Keratinocyte (primary cell): ENCODE measurements at regions not wholly inside any gene's neighbourhood (a gene's known extent, or its start where the extent isn't known, plus 50 kb on each side); places are given as distances from the start of the nearest gene placed in this dataset.

Source experiments
- DNase-seq: peaks from one replicate; pipeline ENCODE4 v3.0.0-alpha.2; 2011; ENCODE audit warnings: low read depth, missing footprints, low spot score
- FAIRE-seq: peaks from 2 replicates; lab custom pipeline; 2011; peaks lifted over from hg19 to GRCh38; lab: Jason Lieb, UNC
- H2AFZ ChIP-seq: 2 replicates; pipeline ENCODE4 v1.6.0; 2012; ENCODE audit warnings: low read length, control low read depth, inconsistent platforms; ENCODE audit not compliant: control insufficient read depth
- H3K27ac ChIP-seq: 2 replicates; pipeline ENCODE4 v1.5.1; 2011; ENCODE audit warnings: low read length; ENCODE audit not compliant: control insufficient read depth, insufficient read depth
- H3K27me3 ChIP-seq: 3 replicates; pipeline ENCODE4 v1.6.0; 2011; ENCODE audit warnings: low read length; ENCODE audit not compliant: control insufficient read depth, insufficient read depth; ENCODE audit errors: extremely low read depth
- H3K36me3 ChIP-seq, 2 experiments: 2 replicates in 1 of 2; 3 replicates in 1 of 2; pipeline ENCODE4 v1.5.1; 2011; ENCODE audit warnings: low read length in 2 of 2, mild to moderate bottlenecking in 1 of 2; ENCODE audit not compliant: control insufficient read depth in 2 of 2, insufficient read depth in 2 of 2; ENCODE audit errors: extremely low read depth in 1 of 2
- H3K4me1 ChIP-seq: 3 replicates; pipeline ENCODE4 v1.5.1; 2011; ENCODE audit warnings: low read length; ENCODE audit not compliant: control insufficient read depth, insufficient read depth; ENCODE audit errors: extremely low read depth
- H3K4me2 ChIP-seq: 3 replicates; pipeline ENCODE4 v1.6.0; 2011; ENCODE audit warnings: low read depth, low read length; ENCODE audit not compliant: control insufficient read depth, insufficient read depth; ENCODE audit errors: extremely low read depth
- H3K4me3 ChIP-seq, 3 experiments: fragments of 200-600 bp in 1 of 3; sonication (generic) in 1 of 3; 2 replicates in 2 of 3; 3 replicates in 1 of 3; pipeline ENCODE4 v1.5.1; 2011 to 2016; ENCODE audit warnings: low read length in 3 of 3, mild to moderate bottlenecking in 3 of 3, control low read depth in 2 of 3, inconsistent platforms in 1 of 3, low read depth in 1 of 3, mixed read lengths in 1 of 3, mixed run types in 1 of 3, moderate library complexity in 1 of 3; ENCODE audit not compliant: control insufficient read depth in 2 of 3, insufficient read depth in 2 of 3; ENCODE audit errors: extremely low read depth in 1 of 3
- H3K79me2 ChIP-seq: 2 replicates; pipeline ENCODE4 v1.6.0; 2012; ENCODE audit warnings: low read length; ENCODE audit not compliant: control insufficient read depth, insufficient read depth
- H3K9ac ChIP-seq: 3 replicates; pipeline ENCODE4 v1.6.0; 2011; ENCODE audit warnings: low read length; ENCODE audit not compliant: control insufficient read depth, insufficient read depth; ENCODE audit errors: extremely low read depth
- H3K9me1 ChIP-seq: 3 replicates; pipeline ENCODE4 v1.6.0; 2011; ENCODE audit warnings: low read length; ENCODE audit not compliant: control insufficient read depth, insufficient read depth; ENCODE audit errors: extremely low read depth
- H3K9me3 ChIP-seq: 2 replicates; pipeline ENCODE4 v1.5.1; 2012; ENCODE audit warnings: low read depth, low read length; ENCODE audit not compliant: control insufficient read depth
- H4K20me1 ChIP-seq: 3 replicates; pipeline ENCODE4 v1.6.0; 2011; ENCODE audit warnings: low read length; ENCODE audit not compliant: control insufficient read depth, insufficient read depth; ENCODE audit errors: extremely low read depth
- CTCF ChIP-seq, 3 experiments: IDR thresholded peaks in 1 of 3; conservative IDR thresholded peaks in 1 of 3; optimal IDR thresholded peaks in 1 of 3; 2 replicates in 2 of 3; 3 replicates in 1 of 3; pipeline versions ENCODE3 to v1.5.1; 2011; ENCODE audit warnings: low read length in 3 of 3, mild to moderate bottlenecking in 3 of 3, moderate library complexity in 2 of 3, control low read depth in 1 of 3, inconsistent platforms in 1 of 3; ENCODE audit not compliant: insufficient read depth in 2 of 3; ENCODE audit errors: extremely low read depth in 1 of 3
- EZH2 ChIP-seq: IDR thresholded peaks from one replicate; pipeline ENCODE4 v1.6.1; 2012; ENCODE audit warnings: inconsistent platforms, mild to moderate bottlenecking, low read length, moderate library complexity
- dilution Hi-C: fragments of 300-500 bp; cut with MboI; formaldehyde crosslinking; loops from one replicate; pipeline ENCODE4 v1.7.0; 2020; ENCODE audit warnings: low sequenced_read_pairs; ENCODE audit not compliant: extremely low pct_ligation_motif_present

- Histone ChIP-seq H3K9me1 (peaks cover 2% of the 10 kb centered on the region), H3K27me3 (no peaks in the 10 kb centered on the region), H3K79me2 (no peaks in the 10 kb centered on the region), H2AFZ (no peak overlapping the region), H4K20me1 (no peaks in the 10 kb centered on the region), H3K36me3 (no peaks in the 10 kb centered on the region), H3K4me3 (no peak overlapping the region), H3K4me2 (no peak overlapping the region), H3K4me1 (peaks cover 12% of the 10 kb centered on the region), H3K9me3 (no peaks in the 10 kb centered on the region), H3K27ac (no peak overlapping the region), H3K9ac (no peak overlapping the region)
- dilution Hi-C loops = no loop called here
- no peak for DNase-seq
- FAIRE-seq = no peak
- TF ChIP-seq CTCF (optimal IDR thresholded peaks at IDR 0.05 in 1 of 3, IDR thresholded peaks at IDR 0.05 in 1 of 3, conservative IDR thresholded peaks at IDR 0.05 in 1 of 3; ENCODE audit: extremely low read depth in 1 of 3, insufficient read depth in 2 of 3, low read length in 3 of 3) (no peak), EZH2 (no peak)
These were observed 494.4 kb upstream of the RGS6 start for GRCh38 chr14:71437870-71438269.

GRCh38 chr14:71438684-71439083 lies 493.5 kb upstream of the RGS6 start:
- Histone ChIP-seq H4K20me1 (no peaks in the 10 kb centered on the region), H3K27me3 (no peaks in the 10 kb centered on the region), H3K4me1 (peaks cover 12% of the 10 kb centered on the region), H3K9me1 (peaks cover 2% of the 10 kb centered on the region), H2AFZ (no peak overlapping the region), H3K9me3 (no peaks in the 10 kb centered on the region), H3K4me2 (no peak overlapping the region), H3K27ac (peak overlapping the region; percentile 2), H3K79me2 (peaks cover 1% of the 10 kb centered on the region), H3K9ac (no peak overlapping the region), H3K4me3 (no peak overlapping the region), H3K36me3 (no peaks in the 10 kb centered on the region)
- dilution Hi-C loops = no loop called here
- FAIRE-seq (no peak), DNase-seq (no peak)
- TF ChIP-seq EZH2 (no peak), CTCF (optimal IDR thresholded peaks at IDR 0.05 in 1 of 3, IDR thresholded peaks at IDR 0.05 in 1 of 3, conservative IDR thresholded peaks at IDR 0.05 in 1 of 3; ENCODE audit: extremely low read depth in 1 of 3, insufficient read depth in 2 of 3, low read length in 3 of 3) (no peak)
